ENCODE measurements at regions not wholly inside any gene's neighbourhood (a gene's known extent, or its start where the extent isn't known, plus 50 kb on each side); places are given as distances from the start of the nearest gene placed in this dataset.

DNA sequence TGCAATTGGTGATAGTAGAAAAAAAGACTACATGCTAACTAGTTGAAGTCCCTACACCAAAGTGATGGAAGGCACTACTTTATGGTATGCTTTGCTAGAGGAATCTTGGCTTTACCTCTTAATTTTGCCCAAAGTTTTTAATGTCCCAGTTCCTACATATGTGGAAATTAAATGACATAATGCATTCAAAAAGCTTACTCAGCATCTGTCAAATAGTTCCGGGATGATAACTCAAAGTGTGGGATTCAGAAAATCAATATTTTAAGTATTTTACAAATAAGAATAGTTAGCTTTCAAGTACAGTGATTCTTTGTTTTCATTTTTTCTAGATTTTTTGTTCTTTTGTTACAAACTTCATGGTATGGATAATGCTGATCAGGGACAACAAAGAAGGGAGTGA is 211.6 kb downstream of the PCDH20 start:
- H3K36me3 ChIP-seq (ENCODE audit: insufficient read depth, low read length) = no peaks in the 10 kb centered on the region
- H3K9me2 ChIP-seq (ENCODE audit: insufficient read depth, low read length) = no peaks in the 10 kb centered on the region
- no peak for DNase-seq (ENCODE audit: low spot score)
- POLR2A ChIA-PET = interaction anchor here (0.6 kb wide), 1 partner anchor 657 kb away, joined by 3 read pairs; no protein-coding TSS in a partner anchor
- intact Hi-C loops (cut with micrococcal nuclease; ENCODE audit: unreplicated experiment) = no loop called here
- H3K27ac ChIP-seq (ENCODE audit: low read depth, low read length, poor library complexity, severe bottlenecking) = no peak overlapping the region
- TF ChIP-seq, protein P1, sequence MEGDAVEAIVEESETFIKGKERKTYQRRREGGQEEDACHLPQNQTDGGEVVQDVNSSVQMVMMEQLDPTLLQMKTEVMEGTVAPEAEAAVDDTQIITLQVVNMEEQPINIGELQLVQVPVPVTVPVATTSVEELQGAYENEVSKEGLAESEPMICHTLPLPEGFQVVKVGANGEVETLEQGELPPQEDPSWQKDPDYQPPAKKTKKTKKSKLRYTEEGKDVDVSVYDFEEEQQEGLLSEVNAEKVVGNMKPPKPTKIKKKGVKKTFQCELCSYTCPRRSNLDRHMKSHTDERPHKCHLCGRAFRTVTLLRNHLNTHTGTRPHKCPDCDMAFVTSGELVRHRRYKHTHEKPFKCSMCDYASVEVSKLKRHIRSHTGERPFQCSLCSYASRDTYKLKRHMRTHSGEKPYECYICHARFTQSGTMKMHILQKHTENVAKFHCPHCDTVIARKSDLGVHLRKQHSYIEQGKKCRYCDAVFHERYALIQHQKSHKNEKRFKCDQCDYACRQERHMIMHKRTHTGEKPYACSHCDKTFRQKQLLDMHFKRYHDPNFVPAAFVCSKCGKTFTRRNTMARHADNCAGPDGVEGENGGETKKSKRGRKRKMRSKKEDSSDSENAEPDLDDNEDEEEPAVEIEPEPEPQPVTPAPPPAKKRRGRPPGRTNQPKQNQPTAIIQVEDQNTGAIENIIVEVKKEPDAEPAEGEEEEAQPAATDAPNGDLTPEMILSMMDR (conservative IDR thresholded peaks at IDR 0.05; ENCODE audit: low read length) = no peak
- TF ChIP-seq EZH2phosphoT487 (IDR thresholded peaks at IDR 0.05; ENCODE audit: borderline replicate concordance, low read depth, low read length) = no peak
- CTCF ChIA-PET (ENCODE audit: unreplicated experiment) = no interaction called here
- BruUV-seq (replicated peaks) = no TSS peak
- H3K79me2 ChIP-seq (ENCODE audit: insufficient read depth, low read depth, low read length) = no peaks in the 10 kb centered on the region
- H2AFZ ChIP-seq (ENCODE audit: low read length) = no peak overlapping the region
- no peak overlapping the region for H3K4me2 ChIP-seq (ENCODE audit: low read length)
- no peaks in the 10 kb centered on the region for H4K20me1 ChIP-seq (ENCODE audit: insufficient read depth, low read length)
- H3K4me1 ChIP-seq (ENCODE audit: insufficient read depth, low read length, poor library complexity, severe bottlenecking) = no peaks in the 10 kb centered on the region
- no peaks in the 10 kb centered on the region for H3K9me3 ChIP-seq (ENCODE audit: low read length)
- H3K4me3 ChIP-seq (ENCODE audit: low read depth, low read length, poor library complexity, severe bottlenecking) = no peak overlapping the region

- Histone ChIP-seq H4K20me1 (ENCODE audit: insufficient read depth, low read length) (no peaks in the 10 kb centered on the region), H3K27ac (ENCODE audit: low read depth, low read length, poor library complexity, severe bottlenecking) (no peak overlapping the region), H2AFZ (ENCODE audit: low read length) (no peak overlapping the region), H3K4me2 (ENCODE audit: low read length) (no peak overlapping the region), H3K36me3 (ENCODE audit: insufficient read depth, low read length) (no peaks in the 10 kb centered on the region), H3K79me2 (ENCODE audit: insufficient read depth, low read depth, low read length) (no peaks in the 10 kb centered on the region), H3K9me3 (ENCODE audit: low read length) (no peaks in the 10 kb centered on the region), H3K4me1 (ENCODE audit: insufficient read depth, low read length, poor library complexity, severe bottlenecking) (no peaks in the 10 kb centered on the region), H3K9me2 (ENCODE audit: insufficient read depth, low read length) (no peaks in the 10 kb centered on the region), H3K4me3 (ENCODE audit: low read depth, low read length, poor library complexity, severe bottlenecking) (no peak overlapping the region)
- CTCF ChIA-PET (ENCODE audit: unreplicated experiment) = no interaction called here
- TF ChIP-seq, protein P1 (conservative IDR thresholded peaks at IDR 0.05; ENCODE audit: low read length) = no peak
- no peak for TF ChIP-seq EZH2phosphoT487 (IDR thresholded peaks at IDR 0.05; ENCODE audit: borderline replicate concordance, low read depth, low read length)
- BruUV-seq (replicated peaks) = no TSS peak
- intact Hi-C loops (cut with micrococcal nuclease; ENCODE audit: unreplicated experiment) = no loop called here
- POLR2A ChIA-PET = interaction anchor here (0.7 kb wide), 1 partner anchor 117 kb away, joined by 3 read pairs; no protein-coding TSS in a partner anchor
- DNase-seq (ENCODE audit: low spot score) = no peak
Measured at GRCh38 chr13:61202042-61202441, 213.6 kb downstream of the PCDH20 start.

- ChIA-PET POLR2A (no interaction called here), CTCF (ENCODE audit: unreplicated experiment) (no interaction called here)
- no peak overlapping the region for H3K27ac ChIP-seq (ENCODE audit: low read depth, low read length, poor library complexity, severe bottlenecking)
- H2AFZ ChIP-seq (ENCODE audit: low read length) = no peak overlapping the region
- no peak overlapping the region for H3K4me3 ChIP-seq (ENCODE audit: low read depth, low read length, poor library complexity, severe bottlenecking)
- H3K4me2 ChIP-seq (ENCODE audit: low read length) = no peak overlapping the region
- no peaks in the 10 kb centered on the region for H3K36me3 ChIP-seq (ENCODE audit: insufficient read depth, low read length)
- H3K79me2 ChIP-seq (ENCODE audit: insufficient read depth, low read depth, low read length) = no peaks in the 10 kb centered on the region
- intact Hi-C loops (cut with micrococcal nuclease; ENCODE audit: unreplicated experiment) = no loop called here
- DNase-seq (ENCODE audit: low spot score) = no peak
- no peaks in the 10 kb centered on the region for H3K9me2 ChIP-seq (ENCODE audit: insufficient read depth, low read length)
- TF ChIP-seq, protein P1 (conservative IDR thresholded peaks at IDR 0.05; ENCODE audit: low read length) = no peak
- no peak for TF ChIP-seq EZH2phosphoT487 (IDR thresholded peaks at IDR 0.05; ENCODE audit: borderline replicate concordance, low read depth, low read length)
- no peaks in the 10 kb centered on the region for H3K4me1 ChIP-seq (ENCODE audit: insufficient read depth, low read length, poor library complexity, severe bottlenecking)
- H3K9me3 ChIP-seq (ENCODE audit: low read length) = no peaks in the 10 kb centered on the region
- H4K20me1 ChIP-seq (ENCODE audit: insufficient read depth, low read length) = no peaks in the 10 kb centered on the region
- no TSS peak for BruUV-seq (replicated peaks)
Measured at GRCh38 chr13:61192826-61193225, 222.8 kb downstream of the PCDH20 start.
